ENCODE measurements at regions not wholly inside any gene's neighbourhood (a gene's known extent, or its start where the extent isn't known, plus 50 kb on each side); places are given as distances from the start of the nearest gene placed in this dataset.

GRCh38 chr13:55120631-55121030 is 2020.1 kb upstream of the PRR20A start:
- Histone ChIP-seq H3K4me1 (ENCODE audit: insufficient read depth, low read length) (no peaks in the 10 kb centered on the region), H3K9ac (ENCODE audit: low read length) (no peak overlapping the region), H3K27ac (ENCODE audit: low read depth, low read length) (no peak overlapping the region), H3K4me3 (ENCODE audit: insufficient read depth, low read depth, low read length) (no peak overlapping the region), H2AFZ (ENCODE audit: low read depth, low read length) (no peak overlapping the region), H3K27me3 (ENCODE audit: insufficient read depth, low read length) (no peaks in the 10 kb centered on the region), H4K20me1 (ENCODE audit: insufficient read depth, low read length) (no peaks in the 10 kb centered on the region), H3K36me3 (ENCODE audit: insufficient read depth, low read length) (no peaks in the 10 kb centered on the region), H3K79me2 (ENCODE audit: insufficient read depth, low read length) (no peaks in the 10 kb centered on the region), H3K9me3 (ENCODE audit: insufficient read depth, low read depth, low read length) (no peaks in the 10 kb centered on the region), H3K4me2 (ENCODE audit: low read length) (no peak overlapping the region)
- Mint-ChIP-seq H3K36me3 (ENCODE audit: low read depth, unreplicated experiment) (no peaks in the 10 kb centered on the region), H3K27ac (ENCODE audit: unreplicated experiment) (no peak overlapping the region), H3K4me1 (ENCODE audit: low read depth, unreplicated experiment) (no peaks in the 10 kb centered on the region), H3K9me3 (ENCODE audit: unreplicated experiment) (no peaks in the 10 kb centered on the region), H3K4me3 (ENCODE audit: unreplicated experiment) (no peak overlapping the region), H3K27me3 (ENCODE audit: low read depth, unreplicated experiment) (no peaks in the 10 kb centered on the region)
- TF ChIP-seq, protein P1, sequence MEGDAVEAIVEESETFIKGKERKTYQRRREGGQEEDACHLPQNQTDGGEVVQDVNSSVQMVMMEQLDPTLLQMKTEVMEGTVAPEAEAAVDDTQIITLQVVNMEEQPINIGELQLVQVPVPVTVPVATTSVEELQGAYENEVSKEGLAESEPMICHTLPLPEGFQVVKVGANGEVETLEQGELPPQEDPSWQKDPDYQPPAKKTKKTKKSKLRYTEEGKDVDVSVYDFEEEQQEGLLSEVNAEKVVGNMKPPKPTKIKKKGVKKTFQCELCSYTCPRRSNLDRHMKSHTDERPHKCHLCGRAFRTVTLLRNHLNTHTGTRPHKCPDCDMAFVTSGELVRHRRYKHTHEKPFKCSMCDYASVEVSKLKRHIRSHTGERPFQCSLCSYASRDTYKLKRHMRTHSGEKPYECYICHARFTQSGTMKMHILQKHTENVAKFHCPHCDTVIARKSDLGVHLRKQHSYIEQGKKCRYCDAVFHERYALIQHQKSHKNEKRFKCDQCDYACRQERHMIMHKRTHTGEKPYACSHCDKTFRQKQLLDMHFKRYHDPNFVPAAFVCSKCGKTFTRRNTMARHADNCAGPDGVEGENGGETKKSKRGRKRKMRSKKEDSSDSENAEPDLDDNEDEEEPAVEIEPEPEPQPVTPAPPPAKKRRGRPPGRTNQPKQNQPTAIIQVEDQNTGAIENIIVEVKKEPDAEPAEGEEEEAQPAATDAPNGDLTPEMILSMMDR (IDR thresholded peaks at IDR 0.05; ENCODE audit: insufficient read depth, low read depth, low read length) = no peak
- no peak for TF ChIP-seq EZH2 (IDR thresholded peaks at IDR 0.05; ENCODE audit: insufficient read depth, low read length)
- DNase-seq (ENCODE audit: low read depth) (no peak), FAIRE-seq (no peak)

GRCh38 chr13:55155046-55155445 is 1985.7 kb upstream of the PRR20A start:
- Mint-ChIP-seq H3K4me1 (ENCODE audit: low read depth, unreplicated experiment) (no peaks in the 10 kb centered on the region), H3K27me3 (ENCODE audit: low read depth, unreplicated experiment) (no peaks in the 10 kb centered on the region)

DNA sequence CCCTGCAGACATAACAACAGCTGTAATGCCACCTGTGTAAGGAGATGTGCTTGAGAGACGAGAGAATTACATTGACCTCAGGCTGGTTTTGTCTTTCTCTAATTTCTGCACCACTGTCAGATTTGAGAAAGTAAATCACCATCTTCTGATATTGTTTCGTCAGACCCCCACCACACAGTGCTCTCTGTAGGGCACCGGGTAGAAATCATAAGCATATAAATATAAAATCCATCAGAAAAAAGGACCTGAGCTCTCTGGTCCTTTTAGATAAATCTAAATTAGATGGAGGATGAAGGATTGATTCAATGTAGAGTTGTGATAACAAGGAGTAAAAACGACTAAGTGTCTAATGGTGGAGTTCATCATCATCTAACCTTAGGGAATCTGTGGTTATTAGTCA is 1981.0 kb upstream of the PRR20A start:
- Histone ChIP-seq H4K20me1 (ENCODE audit: insufficient read depth, low read length) (no peaks in the 10 kb centered on the region), H3K9me3 (ENCODE audit: insufficient read depth, low read depth, low read length) (peaks cover 5% of the 10 kb centered on the region), H2AFZ (ENCODE audit: low read depth, low read length) (no peak overlapping the region), H3K4me1 (ENCODE audit: insufficient read depth, low read length) (no peaks in the 10 kb centered on the region), H3K9ac (ENCODE audit: low read length) (no peak overlapping the region), H3K4me3 (ENCODE audit: insufficient read depth, low read depth, low read length) (no peak overlapping the region), H3K79me2 (ENCODE audit: insufficient read depth, low read length) (no peaks in the 10 kb centered on the region), H3K36me3 (ENCODE audit: insufficient read depth, low read length) (no peaks in the 10 kb centered on the region), H3K4me2 (ENCODE audit: low read length) (no peak overlapping the region), H3K27ac (ENCODE audit: low read depth, low read length) (no peak overlapping the region), H3K27me3 (ENCODE audit: insufficient read depth, low read length) (no peaks in the 10 kb centered on the region)
- no peaks in the 10 kb centered on the region for H3K36me3 Mint-ChIP-seq (ENCODE audit: low read depth, unreplicated experiment)
- DNase-seq (ENCODE audit: low read depth) (no peak), FAIRE-seq (no peak)
- no peak overlapping the region for H3K4me3 Mint-ChIP-seq (ENCODE audit: unreplicated experiment)
- no peaks in the 10 kb centered on the region for H3K4me1 Mint-ChIP-seq (ENCODE audit: low read depth, unreplicated experiment)
- TF ChIP-seq, protein P1 (IDR thresholded peaks at IDR 0.05; ENCODE audit: insufficient read depth, low read depth, low read length) = no peak
- no peak for TF ChIP-seq EZH2 (IDR thresholded peaks at IDR 0.05; ENCODE audit: insufficient read depth, low read length)
- H3K27ac Mint-ChIP-seq (ENCODE audit: unreplicated experiment) = no peak overlapping the region
- H3K27me3 Mint-ChIP-seq (ENCODE audit: low read depth, unreplicated experiment) = no peaks in the 10 kb centered on the region
- H3K9me3 Mint-ChIP-seq (ENCODE audit: unreplicated experiment) = peaks cover 3% of the 10 kb centered on the region

More at GRCh38 chr13:55155046-55155445, 1985.7 kb upstream of the PRR20A start:
- Histone ChIP-seq H2AFZ (ENCODE audit: low read depth, low read length) (no peak overlapping the region), H3K27ac (ENCODE audit: low read depth, low read length) (no peak overlapping the region), H3K4me3 (ENCODE audit: insufficient read depth, low read depth, low read length) (no peak overlapping the region), H3K4me1 (ENCODE audit: insufficient read depth, low read length) (no peaks in the 10 kb centered on the region), H3K79me2 (ENCODE audit: insufficient read depth, low read length) (no peaks in the 10 kb centered on the region), H4K20me1 (ENCODE audit: insufficient read depth, low read length) (no peaks in the 10 kb centered on the region), H3K9me3 (ENCODE audit: insufficient read depth, low read depth, low read length) (peaks cover 5% of the 10 kb centered on the region), H3K36me3 (ENCODE audit: insufficient read depth, low read length) (no peaks in the 10 kb centered on the region), H3K27me3 (ENCODE audit: insufficient read depth, low read length) (no peaks in the 10 kb centered on the region), H3K9ac (ENCODE audit: low read length) (no peak overlapping the region), H3K4me2 (ENCODE audit: low read length) (no peak overlapping the region)
- Mint-ChIP-seq H3K27ac (ENCODE audit: unreplicated experiment) (no peak overlapping the region), H3K9me3 (ENCODE audit: unreplicated experiment) (peaks cover 3% of the 10 kb centered on the region), H3K36me3 (ENCODE audit: low read depth, unreplicated experiment) (no peaks in the 10 kb centered on the region), H3K4me3 (ENCODE audit: unreplicated experiment) (no peak overlapping the region)
- no peak for DNase-seq (ENCODE audit: low read depth)
- TF ChIP-seq, protein P1 (IDR thresholded peaks at IDR 0.05; ENCODE audit: insufficient read depth, low read depth, low read length) = no peak
- no peak for TF ChIP-seq EZH2 (IDR thresholded peaks at IDR 0.05; ENCODE audit: insufficient read depth, low read length)
- no peak for FAIRE-seq

Data from astrocyte (in vitro differentiated cells and primary cell).